Lower leg skin (tissue), 3 donors: ENCODE measurements at regions not wholly inside any gene's neighbourhood (a gene's known extent, or its start where the extent isn't known, plus 50 kb on each side); places are given as distances from the start of the nearest gene placed in this dataset.

ENCODE experiments used
- CTCF ChIP-seq, 3 donors: fragments of 450-650 bp; IDR thresholded peaks; one replicate each; pipeline ENCODE4 v1.5.1; 2016; ENCODE audit warnings: antibody characterized with exemption in 3 of 3, mild to moderate bottlenecking in 3 of 3, moderate library complexity in 2 of 3
- POLR2A ChIP-seq, 2 donors: fragments of 450-650 bp; IDR thresholded peaks; one replicate each; pipeline ENCODE4 v1.6.1; 2016 to 2017; ENCODE audit warnings: antibody characterized with exemption in 2 of 2, mild to moderate bottlenecking in 1 of 2, moderate library complexity in 1 of 2

GRCh38 chr14:26929361-26929760, 331.5 kb upstream of the NOVA1 start:
- no peak for TF ChIP-seq CTCF (IDR thresholded peaks at IDR 0.05)
- TF ChIP-seq POLR2A (IDR thresholded peaks at IDR 0.05): no peak
